ENCODE measurements at regions not wholly inside any gene's neighbourhood (a gene's known extent, or its start where the extent isn't known, plus 50 kb on each side); places are given as distances from the start of the nearest gene placed in this dataset.
"Not testable (repeated sequence)": the region's sequence is repeated elsewhere in the genome, so short reads cannot be mapped to it uniquely, and the experiment has no call there.

GRCh38 chr11:101835506-101836063 lies 79.2 kb upstream of the CEP126 start:
- TF ChIP-seq CTCF (IDR thresholded peaks at IDR 0.05; ENCODE audit: unreplicated experiment): no peak
- peaks cover 14% of the 10 kb centered on the region for H3K27me3 Mint-ChIP-seq (ENCODE audit: low read depth)

GRCh38 chr11:101830475-101830874 lies 84.3 kb upstream of the CEP126 start:
- H3K27me3 Mint-ChIP-seq (ENCODE audit: low read depth); H3K9me3 Mint-ChIP-seq; DNase-seq (ENCODE audit: low spot score in 2 of 2, unreplicated experiment in 2 of 2); H3K36me3 Mint-ChIP-seq; H3K27ac Mint-ChIP-seq; H3K4me1 Mint-ChIP-seq; H3K4me3 Mint-ChIP-seq: not testable (repeated sequence)

More at GRCh38 chr11:101835506-101836063, 79.2 kb upstream of the CEP126 start:
- Mint-ChIP-seq H3K4me1 (no peaks in the 10 kb centered on the region), H3K4me3 (no peak overlapping the region), H3K27ac (no peak overlapping the region), H3K36me3 (no peaks in the 10 kb centered on the region), H3K9me3 (peaks cover 4% of the 10 kb centered on the region)
- DNase-seq (ENCODE audit: low spot score in 2 of 2, unreplicated experiment in 2 of 2): no peak

- H3K9me3 Mint-ChIP-seq: peaks cover 6% of the 10 kb centered on the region
- H3K4me1 Mint-ChIP-seq: no peaks in the 10 kb centered on the region
- no peak for TF ChIP-seq CTCF (IDR thresholded peaks at IDR 0.05; ENCODE audit: unreplicated experiment)
- H3K36me3 Mint-ChIP-seq: no peaks in the 10 kb centered on the region
- no peak overlapping the region for H3K27ac Mint-ChIP-seq
- no peak overlapping the region for H3K4me3 Mint-ChIP-seq
- peaks cover 3% of the 10 kb centered on the region for H3K27me3 Mint-ChIP-seq (ENCODE audit: low read depth)
- no peak for DNase-seq (ENCODE audit: low spot score in 2 of 2, unreplicated experiment in 2 of 2)
Observed at GRCh38 chr11:101825531-101825930, 89.3 kb upstream of the CEP126 start.

- Mint-ChIP-seq H3K27ac (no peak overlapping the region), H3K27me3 (ENCODE audit: low read depth) (peaks cover 3% of the 10 kb centered on the region), H3K4me1 (peaks cover 1% of the 10 kb centered on the region), H3K9me3 (no peaks in the 10 kb centered on the region), H3K4me3 (no peak overlapping the region), H3K36me3 (no peaks in the 10 kb centered on the region)
- DNase-seq (ENCODE audit: low spot score in 2 of 2, unreplicated experiment in 2 of 2): no peak
- TF ChIP-seq CTCF (IDR thresholded peaks at IDR 0.05; ENCODE audit: unreplicated experiment): no peak
Observed at GRCh38 chr11:101817581-101817980, 97.2 kb upstream of the CEP126 start.

GRCh38 chr11:101816613-101817012 lies 98.2 kb upstream of the CEP126 start:
- Mint-ChIP-seq H3K27ac (no peak overlapping the region), H3K9me3 (no peaks in the 10 kb centered on the region), H3K27me3 (ENCODE audit: low read depth) (peaks cover 3% of the 10 kb centered on the region), H3K36me3 (no peaks in the 10 kb centered on the region), H3K4me1 (peaks cover 1% of the 10 kb centered on the region), H3K4me3 (no peak overlapping the region)
- DNase-seq (ENCODE audit: low spot score in 2 of 2, unreplicated experiment in 2 of 2): no peak
- no peak for TF ChIP-seq CTCF (IDR thresholded peaks at IDR 0.05; ENCODE audit: unreplicated experiment)

DNA sequence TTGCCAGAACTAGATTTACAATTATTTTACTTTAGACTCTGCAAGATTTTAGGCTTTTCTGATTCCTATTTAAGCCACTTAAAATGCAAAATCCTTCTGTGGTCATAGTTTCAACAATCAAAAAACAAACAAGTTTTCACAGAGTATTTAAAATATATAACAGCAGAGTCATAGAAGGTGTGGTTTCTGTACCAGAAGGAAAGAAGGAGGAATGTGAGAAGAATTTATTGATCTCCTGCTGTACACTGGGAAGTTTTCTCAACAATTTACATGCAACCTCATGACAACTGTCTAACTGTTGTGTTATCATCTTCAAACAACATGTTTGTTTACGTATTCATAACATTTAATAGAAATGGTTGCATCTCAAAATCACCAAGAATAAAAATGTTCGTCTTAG lies 102.3 kb upstream of the CEP126 start:
- H3K27me3 Mint-ChIP-seq (ENCODE audit: low read depth): peaks cover 3% of the 10 kb centered on the region
- no peaks in the 10 kb centered on the region for H3K36me3 Mint-ChIP-seq
- DNase-seq (ENCODE audit: low spot score in 2 of 2, unreplicated experiment in 2 of 2): no peak
- no peak overlapping the region for H3K4me3 Mint-ChIP-seq
- peaks cover 4% of the 10 kb centered on the region for H3K4me1 Mint-ChIP-seq
- H3K9me3 Mint-ChIP-seq: no peaks in the 10 kb centered on the region
- no peak overlapping the region for H3K27ac Mint-ChIP-seq
- no peak for TF ChIP-seq CTCF (IDR thresholded peaks at IDR 0.05; ENCODE audit: unreplicated experiment)
